SK-N-SH treated with all-trans-retinoic acid at 6 μM for 48 hours (cell line): ENCODE measurements at regions not wholly inside any gene's neighbourhood (a gene's known extent, or its start where the extent isn't known, plus 50 kb on each side); places are given as distances from the start of the nearest gene placed in this dataset.

Experiments used
- ATAC-seq: fragments of 200-7000 bp; cut with Tn5 transposase; 3 replicates; pipeline ENCODE4 v1.9.1; 2020; ENCODE audit warnings: mild to moderate bottlenecking, moderate library complexity
- ARNTL ChIP-seq: fragments of 450-650 bp; formaldehyde crosslinking; IDR thresholded peaks from 2 replicates; pipeline ENCODE4 v1.5.0; 2020; ENCODE audit warnings: low read depth, mild to moderate bottlenecking, moderate library complexity, borderline replicate concordance
- BACH2 ChIP-seq: fragments of 250-450 bp; sonication (Bioruptor Pico); IDR thresholded peaks from 2 replicates; pipeline ENCODE4 v1.9.0; 2021; ENCODE audit warnings: mild to moderate bottlenecking, borderline replicate concordance
- CSDC2 ChIP-seq: fragments of 250-450 bp; sonication (Bioruptor Pico); IDR thresholded peaks from 2 replicates; pipeline ENCODE4 v1.5.0; 2020; ENCODE audit warnings: mild to moderate bottlenecking, moderate library complexity
- CSRNP3 ChIP-seq: fragments of 250-450 bp; sonication (Bioruptor Pico); IDR thresholded peaks from 2 replicates; pipeline ENCODE4 v1.5.1; 2021; ENCODE audit warnings: mild to moderate bottlenecking, moderate library complexity
- ESRRG ChIP-seq: fragments of 250-450 bp; sonication (Bioruptor Pico); IDR thresholded peaks from 2 replicates; pipeline ENCODE4 v1.6.1; 2021; ENCODE audit warnings: mild to moderate bottlenecking
- ISL1 ChIP-seq: fragments of 250-450 bp; sonication (Bioruptor Pico); IDR thresholded peaks from 2 replicates; pipeline ENCODE4 v2.1.2; 2022; ENCODE audit warnings: mild to moderate bottlenecking, moderate library complexity
- OSR1 ChIP-seq: fragments of 250-450 bp; sonication (Bioruptor Pico); IDR thresholded peaks from 2 replicates; pipeline ENCODE4 v1.8.0; 2022; ENCODE audit warnings: moderate library complexity, mild to moderate bottlenecking, inconsistent platforms
- PATZ1 ChIP-seq: fragments of 250-450 bp; sonication (Bioruptor Pico); IDR thresholded peaks from 2 replicates; pipeline ENCODE4 v1.8.0; 2020; ENCODE audit warnings: mild to moderate bottlenecking, moderate library complexity, borderline replicate concordance
- POU6F1 ChIP-seq: fragments of 250-450 bp; sonication (Bioruptor Pico); IDR thresholded peaks from 2 replicates; pipeline ENCODE4 v1.8.0; 2021; ENCODE audit warnings: low read depth, mild to moderate bottlenecking, moderate library complexity, borderline replicate concordance
- RARB ChIP-seq: fragments of 250-450 bp; sonication (Bioruptor Pico); IDR thresholded peaks from 2 replicates; pipeline ENCODE4 v1.8.0; 2021; ENCODE audit warnings: mild to moderate bottlenecking, moderate library complexity
- SNAI2 ChIP-seq: fragments of 250-450 bp; sonication (Bioruptor Pico); IDR thresholded peaks from 2 replicates; pipeline ENCODE4 v1.5.0; 2020; ENCODE audit warnings: mild to moderate bottlenecking, moderate library complexity
- TOX ChIP-seq: fragments of 250-450 bp; sonication (Bioruptor Pico); IDR thresholded peaks from 2 replicates; pipeline ENCODE4 v1.8.0; 2021; ENCODE audit warnings: mild to moderate bottlenecking, moderate library complexity, borderline replicate concordance
- TSHZ2 ChIP-seq: fragments of 250-450 bp; sonication (Bioruptor Pico); IDR thresholded peaks from 2 replicates; pipeline ENCODE4 v1.5.0; 2020; ENCODE audit warnings: mild to moderate bottlenecking, moderate library complexity
- ZFP3 ChIP-seq: fragments of 250-450 bp; sonication (Bioruptor Pico); IDR thresholded peaks from 2 replicates; pipeline ENCODE4 v1.5.0; 2020; ENCODE audit warnings: mild to moderate bottlenecking, moderate library complexity
- ZNF565 ChIP-seq: fragments of 450-650 bp; formaldehyde crosslinking; conservative IDR thresholded peaks from 2 replicates; pipeline ENCODE4 v1.5.0; 2020; ENCODE audit warnings: low read depth, mild to moderate bottlenecking, moderate library complexity
- ZNF70 ChIP-seq: fragments of 450-650 bp; formaldehyde crosslinking; IDR thresholded peaks from 2 replicates; pipeline ENCODE4 v1.5.0; 2020; ENCODE audit warnings: mild to moderate bottlenecking, moderate library complexity
- ZNF8 ChIP-seq: fragments of 450-650 bp; formaldehyde crosslinking; IDR thresholded peaks from 2 replicates; pipeline ENCODE4 v1.5.0; 2020; ENCODE audit warnings: mild to moderate bottlenecking, moderate library complexity

GRCh38 chr6:145486306-145486705 lies 249.0 kb downstream of the EPM2A start:
- no peak for ATAC-seq
- TF ChIP-seq ZNF70 (CRISPR knock-in tag) (no peak), RARB (no peak), OSR1 (CRISPR knock-in tag) (no peak), ESRRG (CRISPR knock-in tag) (no peak), BACH2 (CRISPR knock-in tag) (no peak), CSRNP3 (CRISPR knock-in tag) (no peak), ZFP3 (no peak), CSDC2 (CRISPR knock-in tag) (no peak), POU6F1 (CRISPR knock-in tag) (no peak), TOX (CRISPR knock-in tag) (no peak)
- TF ChIP-seq, all 23 proteins: peak for 0

GRCh38 chr6:145489583-145489982 lies 245.7 kb downstream of the EPM2A start:
- no peak for TF ChIP-seq CSRNP3 (CRISPR knock-in tag)
- no peak for TF ChIP-seq OSR1 (CRISPR knock-in tag)
- no peak for TF ChIP-seq TOX (CRISPR knock-in tag)
- no peak for TF ChIP-seq SNAI2 (CRISPR knock-in tag)
- no peak for TF ChIP-seq ESRRG (CRISPR knock-in tag)
- no peak for TF ChIP-seq ZNF8 (CRISPR knock-in tag)
- no peak for TF ChIP-seq ARNTL (CRISPR knock-in tag)
- TF ChIP-seq POU6F1 (CRISPR knock-in tag): no peak
- no peak for TF ChIP-seq TSHZ2
- no peak for ATAC-seq

- ATAC-seq: no peak
- TF ChIP-seq RARB (no peak), ZNF565 (no peak), ISL1 (CRISPR knock-in tag) (no peak), ZFP3 (no peak), POU6F1 (CRISPR knock-in tag) (no peak)
Observed at GRCh38 chr6:145490068-145490467, 245.3 kb downstream of the EPM2A start.

- no peak for TF ChIP-seq PATZ1 (CRISPR knock-in tag)
- no peak for ATAC-seq
Observed at GRCh38 chr6:145491126-145491525, 244.2 kb downstream of the EPM2A start.
